HepG2 (cell line): ENCODE measurements at regions not wholly inside any gene's neighbourhood (a gene's known extent, or its start where the extent isn't known, plus 50 kb on each side); places are given as distances from the start of the nearest gene placed in this dataset.

Experiments used
- ATAC-seq: fragments of 200-7000 bp; cut with Tn5 transposase; 3 replicates; pipeline ENCODE4 v1.9.1; 2020; ENCODE audit warnings: mild to moderate bottlenecking, moderate library complexity
- BruUV-seq: library from RNA; stranded (reverse); fragments of 400-500 nt; replicated peaks from 2 replicates; lab custom pipeline; 2021; lab: Mats Ljungman, UMichigan
- CTCF ChIA-PET: fragments of 300-600 bp; formaldehyde crosslinking; extraction: SDS; loops from one replicate; lab custom pipeline; 2021; ENCODE audit warnings: low total read pairs, inconsistent platforms, low intra/inter-chr PET ratio; lab: Yijun Ruan, JAX
- POLR2A ChIA-PET: fragments of 350-600 bp; sonication (Branson Sonifier 250); formaldehyde crosslinking; loops from one replicate; lab custom pipeline; 2020; ENCODE audit warnings: antibody characterized with exemption, inconsistent platforms; lab: Yijun Ruan, JAX
- DNase-seq: peaks from one replicate; pipeline ENCODE4 v3.0.0-alpha.2; 2015; ENCODE audit warnings: low spot score
- FAIRE-seq: peaks from 3 replicates; lab custom pipeline; 2011; peaks lifted over from hg19 to GRCh38; lab: Jason Lieb, UNC
- H2AFZ ChIP-seq: one replicate; pipeline ENCODE4 v1.6.1; 2011; ENCODE audit warnings: low read length, inconsistent platforms
- H3K27ac ChIP-seq: fragments of 300-600 bp; 3 replicates; pipeline ENCODE4 v1.8.0; 2011; ENCODE audit warnings: mixed run types, mild to moderate bottlenecking, mixed read lengths, low read length, inconsistent platforms; ENCODE audit not compliant: insufficient read depth; ENCODE audit errors: extremely low read length
- H3K27me3 ChIP-seq, 2 experiments: fragments of 200-600 bp in 1 of 2; 2 replicates in 1 of 2; 3 replicates in 1 of 2; pipeline versions ENCODE4 v1.6.0 to v1.8.0; 2011; ENCODE audit warnings: low read length in 2 of 2, mild to moderate bottlenecking in 2 of 2, moderate library complexity in 2 of 2, inconsistent platforms in 1 of 2; ENCODE audit not compliant: insufficient read depth in 2 of 2, control insufficient read depth in 1 of 2
- H3K36me3 ChIP-seq, 2 experiments: fragments of 200-600 bp in 1 of 2; replicated peaks in 1 of 2; 2 replicates in 1 of 2; 3 replicates in 1 of 2; pipeline versions ENCODE4 v1.5.1 to v1.8.0; 2011; ENCODE audit warnings: low read length in 2 of 2, inconsistent platforms in 1 of 2; ENCODE audit not compliant: insufficient read depth in 2 of 2, control insufficient read depth in 1 of 2
- H3K4me1 ChIP-seq: 2 replicates; pipeline ENCODE4 v1.5.1; 2012; ENCODE audit warnings: low read length, inconsistent platforms; ENCODE audit not compliant: insufficient read depth
- H3K4me2 ChIP-seq: 2 replicates; pipeline ENCODE4 v1.6.0; 2011; ENCODE audit warnings: low read depth, low read length, inconsistent platforms
- H3K4me3 ChIP-seq, 3 experiments: fragments of 200-600 bp in 1 of 3; sonication (generic), shearing (Covaris generic) in 1 of 3; replicated peaks in 1 of 3; 2 replicates each; pipeline ENCODE4 v1.5.1; 2011 to 2016; ENCODE audit warnings: low read length in 3 of 3, inconsistent platforms in 2 of 3, low read depth in 2 of 3, mild to moderate bottlenecking in 2 of 3, control low read depth in 1 of 3, mixed read lengths in 1 of 3; ENCODE audit not compliant: insufficient read depth in 1 of 3
- H3K79me2 ChIP-seq: one replicate; pipeline ENCODE4 v1.6.1; 2011; ENCODE audit warnings: low read length, inconsistent platforms; ENCODE audit not compliant: insufficient read depth
- H3K9ac ChIP-seq: 2 replicates; pipeline ENCODE4 v1.6.0; 2011; ENCODE audit warnings: mild to moderate bottlenecking, low read depth, low read length, inconsistent platforms; ENCODE audit not compliant: insufficient read depth
- H3K9me3 ChIP-seq: 2 replicates; pipeline ENCODE4 v1.5.1; 2012; ENCODE audit warnings: mild to moderate bottlenecking, low read length
- H4K20me1 ChIP-seq: 2 replicates; pipeline ENCODE4 v1.6.0; 2011; ENCODE audit warnings: inconsistent platforms, mild to moderate bottlenecking, low read length, moderate library complexity; ENCODE audit not compliant: insufficient read depth
- ATAD3A ChIP-seq: sonication (generic); formaldehyde crosslinking; IDR thresholded peaks from 2 replicates; pipeline ENCODE4 v1.4.0; 2020; ENCODE audit warnings: missing genetic modification reagents
- CBX5 ChIP-seq: sonication (generic); formaldehyde crosslinking; IDR thresholded peaks from 2 replicates; pipeline ENCODE4 v1.4.0; 2020; ENCODE audit warnings: missing genetic modification reagents, borderline replicate concordance
- FIP1L1 ChIP-seq: fragments of 200-400 bp; formaldehyde crosslinking; IDR thresholded peaks from 2 replicates; pipeline ENCODE4 v1.6.1; 2018; ENCODE audit warnings: low read depth, mild to moderate bottlenecking, low read length, moderate library complexity, borderline replicate concordance; ENCODE audit not compliant: insufficient read depth
- LBX2 ChIP-seq: sonication (generic); formaldehyde crosslinking; IDR thresholded peaks from 2 replicates; pipeline ENCODE4 v1.5.0; 2020; ENCODE audit warnings: missing genetic modification reagents, mild to moderate bottlenecking, borderline replicate concordance
- MAF1 ChIP-seq: sonication (generic); formaldehyde crosslinking; IDR thresholded peaks from 2 replicates; pipeline ENCODE4 v1.5.0; 2020; ENCODE audit warnings: missing genetic modification reagents, borderline replicate concordance
- RBFOX2 ChIP-seq: fragments of 200-400 bp; formaldehyde crosslinking; IDR thresholded peaks from 2 replicates; pipeline ENCODE4 v1.6.1; 2017; ENCODE audit warnings: low read depth, mild to moderate bottlenecking, low read length
- RFXANK ChIP-seq: IDR thresholded peaks from 2 replicates; pipeline ENCODE4 v1.6.1; 2016
- ZFP36L1 ChIP-seq: sonication (generic); formaldehyde crosslinking; IDR thresholded peaks from 2 replicates; pipeline ENCODE4 v1.8.0; 2022; ENCODE audit warnings: mild to moderate bottlenecking, missing genetic modification reagents, moderate library complexity
- ZNF234 ChIP-seq: sonication (generic); formaldehyde crosslinking; conservative IDR thresholded peaks from 2 replicates; pipeline ENCODE4 v1.5.1; 2020; ENCODE audit warnings: mild to moderate bottlenecking, missing genetic modification reagents
- ZNF33B ChIP-seq: sonication (generic); formaldehyde crosslinking; IDR thresholded peaks from 2 replicates; pipeline ENCODE4 v1.5.1; 2020; ENCODE audit warnings: mild to moderate bottlenecking, missing genetic modification reagents
- ZNF430 ChIP-seq: sonication (generic); formaldehyde crosslinking; IDR thresholded peaks from 2 replicates; pipeline ENCODE4 v1.9.0; 2021; ENCODE audit warnings: mild to moderate bottlenecking, missing genetic modification reagents
- ZNF468 ChIP-seq: sonication (generic); formaldehyde crosslinking; IDR thresholded peaks from 2 replicates; pipeline ENCODE4 v1.8.0; 2022; ENCODE audit warnings: mild to moderate bottlenecking, moderate library complexity, missing genetic modification reagents
- ZNF546 ChIP-seq: sonication (generic); formaldehyde crosslinking; conservative IDR thresholded peaks from 2 replicates; pipeline ENCODE4 v1.8.1; 2023; ENCODE audit warnings: mild to moderate bottlenecking, missing genetic modification reagents
- ZNF747 ChIP-seq: sonication (generic); formaldehyde crosslinking; IDR thresholded peaks from 2 replicates; pipeline ENCODE4 v1.8.1; 2023; ENCODE audit warnings: missing genetic modification reagents, mild to moderate bottlenecking, borderline replicate concordance
- WGBS: methylation state at CpG from one replicate; pipeline ENCODE4 v1.1.6; 2017; ENCODE audit warnings: low lambda C conversion rate; 5-methylcytosine and 5-hydroxymethylcytosine counted together
- in situ Hi-C: cut with HindIII; loops from 2 replicates; pipeline ENCODE4 v1.10.0; 2017; ENCODE audit warnings: low pct_unique_long_range_greater_than_20kb; ENCODE audit not compliant: extremely low pct_ligation_motif_present
- intact Hi-C: fragments of 100-400 bp; cut with micrococcal nuclease; formaldehyde crosslinking; loops from one replicate; pipeline ENCODE4 v1.10.0; 2022; ENCODE audit not compliant: unreplicated experiment

GRCh38 chr3:18787441-18787840, 360.9 kb upstream of the KCNH8 start:
- H3K4me3 ChIP-seq: no peak overlapping the region
- in situ Hi-C loops: no loop called here
- no peak for DNase-seq
- no peak overlapping the region for H2AFZ ChIP-seq
- H3K36me3 ChIP-seq: no peaks in the 10 kb centered on the region
- no peak overlapping the region for H3K27ac ChIP-seq
- H3K9ac ChIP-seq: no peak overlapping the region
- no peaks in the 10 kb centered on the region for H4K20me1 ChIP-seq
- 3% methylated on average over 2 of the region's 2 CpGs for WGBS
- ATAC-seq: no peak
- no TSS peak for BruUV-seq
- ChIA-PET CTCF (no interaction called here), POLR2A (no interaction called here)
- no peaks in the 10 kb centered on the region for H3K27me3 ChIP-seq
- FAIRE-seq: no peak
- intact Hi-C loops: no loop called here
- H3K9me3 ChIP-seq: no peaks in the 10 kb centered on the region
- no peak for TF ChIP-seq ATAD3A (CRISPR knock-in tag)
- TF ChIP-seq RBFOX2: no peak
- no peak for TF ChIP-seq ZFP36L1
- TF ChIP-seq MAF1: no peak
- TF ChIP-seq LBX2 (CRISPR knock-in tag): no peak
- TF ChIP-seq ZNF33B (CRISPR knock-in tag): no peak
- no peak for TF ChIP-seq FIP1L1
- no peak for TF ChIP-seq ZNF546 (CRISPR knock-in tag)
- no peak for TF ChIP-seq ZNF234 (CRISPR knock-in tag)
- no peak for TF ChIP-seq ZNF747
- no peak for TF ChIP-seq RFXANK (CRISPR knock-in tag)
- TF ChIP-seq CBX5 (CRISPR knock-in tag): no peak
- no peak for TF ChIP-seq ZNF468 (CRISPR knock-in tag)
- TF ChIP-seq ZNF430 (CRISPR knock-in tag): no peak
- no peak overlapping the region for H3K4me2 ChIP-seq
- no peaks in the 10 kb centered on the region for H3K79me2 ChIP-seq
- H3K4me1 ChIP-seq: no peaks in the 10 kb centered on the region
